PFSK-1 (cell line): ENCODE measurements at regions not wholly inside any gene's neighbourhood (a gene's known extent, or its start where the extent isn't known, plus 50 kb on each side); places are given as distances from the start of the nearest gene placed in this dataset.

Experiments
- FOXP2 ChIP-seq: optimal IDR thresholded peaks from 2 replicates; pipeline ENCODE3; 2011; ENCODE audit warnings: borderline replicate concordance, control low read depth, inconsistent platforms; ENCODE audit not compliant: insufficient read depth; ENCODE audit errors: extremely low read length, extremely low read depth
- POLR2AphosphoS5 ChIP-seq: IDR thresholded peaks from 2 replicates; pipeline ENCODE4 v1.6.1; 2012; ENCODE audit warnings: low read depth, mild to moderate bottlenecking, control low read depth, low read length, moderate library complexity
- REST ChIP-seq, 2 experiments: IDR thresholded peaks; 2 replicates each; pipeline versions ENCODE4 v1.6.1 to v1.8.0; 2011 to 2012; ENCODE audit warnings: low read depth in 2 of 2, low read length in 2 of 2, control low read depth in 1 of 2, inconsistent platforms in 1 of 2, mild to moderate bottlenecking in 1 of 2, moderate library complexity in 1 of 2; ENCODE audit not compliant: insufficient read depth in 1 of 2
- SIN3A ChIP-seq: IDR thresholded peaks from 2 replicates; pipeline ENCODE4 v1.6.1; 2012; ENCODE audit warnings: mild to moderate bottlenecking, low read length, moderate library complexity, borderline replicate concordance; ENCODE audit not compliant: insufficient read depth
- TAF1 ChIP-seq: IDR thresholded peaks from 2 replicates; pipeline ENCODE4 v1.6.1; 2012; ENCODE audit warnings: low read length, control low read depth, borderline replicate concordance; ENCODE audit not compliant: insufficient read depth

- TF ChIP-seq FOXP2, result no peak
- TF ChIP-seq REST (IDR thresholded peaks at IDR 0.05; ENCODE audit: insufficient read depth in 1 of 2, low read depth in 2 of 2, low read length in 2 of 2), result no peak
- no peak for TF ChIP-seq TAF1
Measured at GRCh38 chr18:25881149-25881548, 209.3 kb downstream of the SS18 start.

- TF ChIP-seq TAF1 (no peak), POLR2AphosphoS5 (no peak), FOXP2 (no peak), REST (IDR thresholded peaks at IDR 0.05; ENCODE audit: insufficient read depth in 1 of 2, low read depth in 2 of 2, low read length in 2 of 2) (no peak), SIN3A (no peak)
Measured at GRCh38 chr18:25880441-25880840, 210.0 kb downstream of the SS18 start.

GRCh38 chr18:25876330-25876948, 214.0 kb downstream of the SS18 start:
- TF ChIP-seq SIN3A (peak; percentile 36; the same call in 1 of the 2 replicates), POLR2AphosphoS5 (peak; percentile 35), FOXP2 (no peak)

GRCh38 chr18:25875551-25876240, 214.7 kb downstream of the SS18 start:
- TF ChIP-seq REST (IDR thresholded peaks at IDR 0.05; ENCODE audit: insufficient read depth in 1 of 2, low read depth in 2 of 2, low read length in 2 of 2) (peak in 1 of 2 experiments; percentile 41; a peak in 1 of 4 replicates), SIN3A (no peak)

GRCh38 chr18:25873833-25874232, 216.6 kb downstream of the SS18 start:
- TF ChIP-seq FOXP2 (no peak), POLR2AphosphoS5 (no peak), REST (IDR thresholded peaks at IDR 0.05; ENCODE audit: insufficient read depth in 1 of 2, low read depth in 2 of 2, low read length in 2 of 2) (no peak), SIN3A (no peak), TAF1 (no peak)
